Brain microvascular endothelial cell (primary cell): ENCODE measurements at regions not wholly inside any gene's neighbourhood (a gene's known extent, or its start where the extent isn't known, plus 50 kb on each side); places are given as distances from the start of the nearest gene placed in this dataset.
A peak's percentile ranks its signal among the peaks of the same experiment; 100 is the strongest.

Source experiments
- DNase-seq: peaks from one replicate; pipeline ENCODE4 v3.0.0-alpha.2; 2020
- H3K27ac ChIP-seq: fragments of 250-450 bp; sonication (Bioruptor Pico); 2 replicates; pipeline ENCODE4 v1.5.1; 2020; ENCODE audit warnings: mild to moderate bottlenecking, moderate library complexity
- H3K27me3 ChIP-seq: fragments of 250-450 bp; sonication (Bioruptor Pico); replicated peaks from 2 replicates; pipeline ENCODE4 v1.5.1; 2020; ENCODE audit warnings: mild to moderate bottlenecking
- H3K36me3 ChIP-seq: fragments of 250-450 bp; sonication (Bioruptor Pico); replicated peaks from 2 replicates; pipeline ENCODE4 v1.5.1; 2020; ENCODE audit warnings: mild to moderate bottlenecking
- H3K4me3 ChIP-seq: 2 replicates; pipeline ENCODE4 v1.5.1; 2011; ENCODE audit warnings: low read depth, mild to moderate bottlenecking, control low read depth, low read length, moderate library complexity
- CTCF ChIP-seq: IDR thresholded peaks from 2 replicates; pipeline ENCODE4 v1.5.1; 2011; ENCODE audit warnings: low read depth, mild to moderate bottlenecking, moderate library complexity, low read length, control low read depth, inconsistent platforms; ENCODE audit errors: missing control alignments
- in situ Hi-C: cut with HindIII; loops from 2 replicates; pipeline ENCODE4 v1.10.0; 2017; ENCODE audit warnings: low sequenced_read_pairs, low pct_ligation_motif_present

GRCh38 chr2:215705771-215706361 lies 270.0 kb upstream of the FN1 start:
- no peak overlapping the region for H3K4me3 ChIP-seq
- no peak for TF ChIP-seq CTCF
- no peaks in the 10 kb centered on the region for H3K27me3 ChIP-seq
- H3K27ac ChIP-seq, result no peak overlapping the region
- no peaks in the 10 kb centered on the region for H3K36me3 ChIP-seq
- DNase-seq, result no peak
- in situ Hi-C loops, result no loop called here

- TF ChIP-seq CTCF, result no peak
- no peaks in the 10 kb centered on the region for H3K36me3 ChIP-seq
- in situ Hi-C loops, result no loop called here
- no peak overlapping the region for H3K4me3 ChIP-seq
- H3K27me3 ChIP-seq, result no peaks in the 10 kb centered on the region
- H3K27ac ChIP-seq, result no peak overlapping the region
- DNase-seq, result no peak
These were observed 269.4 kb upstream of the FN1 start for GRCh38 chr2:215705281-215705680.

- no peak for TF ChIP-seq CTCF
- Histone ChIP-seq H3K36me3 (no peaks in the 10 kb centered on the region), H3K4me3 (no peak overlapping the region), H3K27ac (no peak overlapping the region), H3K27me3 (no peaks in the 10 kb centered on the region)
- no peak for DNase-seq
- in situ Hi-C loops, result no loop called here
These were observed 266.4 kb upstream of the FN1 start for GRCh38 chr2:215702116-215702902.

- Histone ChIP-seq H3K4me3 (no peak overlapping the region), H3K36me3 (no peaks in the 10 kb centered on the region), H3K27me3 (no peaks in the 10 kb centered on the region), H3K27ac (peak overlapping the region; percentile 93)
- in situ Hi-C loops, result no loop called here
- TF ChIP-seq CTCF, result no peak
- no peak for DNase-seq
These were observed 264.1 kb upstream of the FN1 start for GRCh38 chr2:215699700-215700538.

- TF ChIP-seq CTCF, result no peak
- no peaks in the 10 kb centered on the region for H3K27me3 ChIP-seq
- no peaks in the 10 kb centered on the region for H3K36me3 ChIP-seq
- no peak for DNase-seq
- H3K4me3 ChIP-seq, result no peak overlapping the region
- in situ Hi-C loops, result no loop called here
- H3K27ac ChIP-seq, result peak overlapping the region; percentile 93
These were observed 263.1 kb upstream of the FN1 start for GRCh38 chr2:215699018-215699417.
